MCF 10A (cell line): ENCODE measurements at regions not wholly inside any gene's neighbourhood (a gene's known extent, or its start where the extent isn't known, plus 50 kb on each side); places are given as distances from the start of the nearest gene placed in this dataset.

Experiments used
- BruUV-seq: library from RNA; stranded (reverse); fragments of 400-500 nt; replicated peaks from 2 replicates; lab custom pipeline; 2021; lab: Mats Ljungman, UMichigan
- CTCF ChIA-PET: fragments of 300-600 bp; sonication (Branson Sonifier 250); formaldehyde crosslinking; extraction: SDS; loops from one replicate; lab custom pipeline; 2021; ENCODE audit warnings: antibody characterized with exemption, inconsistent platforms; lab: Yijun Ruan, JAX
- POLR2A ChIA-PET: fragments of 300-600, 350-650 bp; sonication (Branson Sonifier 250); formaldehyde crosslinking; extraction: SDS; loops from one replicate; lab custom pipeline; 2020; ENCODE audit warnings: antibody characterized with exemption, inconsistent platforms; lab: Yijun Ruan, JAX
- DNase-seq: peaks from one replicate; pipeline ENCODE4 v3.0.0-alpha.2; 2018; ENCODE audit not compliant: unreplicated experiment
- H3K27ac Mint-ChIP-seq: one replicate; pipeline ENCODE4 v1.8.0; 2022; ENCODE audit warnings: mild to moderate bottlenecking, low read depth, mixed read lengths; ENCODE audit not compliant: unreplicated experiment
- H3K27me3 Mint-ChIP-seq: one replicate; pipeline ENCODE4 v1.8.0; 2022; ENCODE audit warnings: mixed read lengths; ENCODE audit not compliant: insufficient read depth, unreplicated experiment
- H3K36me3 Mint-ChIP-seq: one replicate; pipeline ENCODE4 v1.8.0; 2022; ENCODE audit warnings: mild to moderate bottlenecking, moderate library complexity, mixed read lengths; ENCODE audit not compliant: insufficient read depth, unreplicated experiment
- H3K4me1 Mint-ChIP-seq: one replicate; pipeline ENCODE4 v1.8.0; 2022; ENCODE audit warnings: mixed read lengths; ENCODE audit not compliant: insufficient read depth, unreplicated experiment
- H3K4me3 Mint-ChIP-seq: one replicate; pipeline ENCODE4 v1.8.0; 2022; ENCODE audit warnings: mild to moderate bottlenecking, moderate library complexity, mixed read lengths; ENCODE audit not compliant: unreplicated experiment
- H3K9me3 Mint-ChIP-seq: one replicate; pipeline ENCODE4 v1.8.0; 2022; ENCODE audit warnings: mixed read lengths; ENCODE audit not compliant: unreplicated experiment
- CTCF ChIP-seq: fragments of 200-600 bp; IDR thresholded peaks from one replicate; pipeline ENCODE4 v1.8.0; 2022; ENCODE audit warnings: antibody characterized with exemption, mild to moderate bottlenecking; ENCODE audit not compliant: unreplicated experiment
- intact Hi-C: fragments of 100-400 bp; cut with micrococcal nuclease; formaldehyde crosslinking; loops from 2 replicates; pipeline ENCODE4 v1.14.1; 2022

GRCh38 chr6:53982366-53983050 is 128.7 kb upstream of the MLIP start:
- no peak overlapping the region for H3K4me3 Mint-ChIP-seq
- ChIA-PET CTCF (interaction anchor here (0.7 to 1.3 kb wide), 5 partner anchors 264 to 735 kb away, joined by 3 to 6 read pairs (median 4); no protein-coding TSS in a partner anchor), POLR2A (interaction anchor here (1.0 to 1.1 kb wide), 2 partner anchors 143 to 871 kb away, joined by 3 to 4 read pairs; no protein-coding TSS in a partner anchor)
- peak; percentile 65 for DNase-seq
- no peaks in the 10 kb centered on the region for H3K36me3 Mint-ChIP-seq
- H3K27ac Mint-ChIP-seq, result no peak overlapping the region
- H3K9me3 Mint-ChIP-seq, result no peaks in the 10 kb centered on the region
- no TSS peak for BruUV-seq
- intact Hi-C loops, result loop anchor here (5.0 to 10.0 kb wide), 4 partner anchors 532 to 1462 kb away; no protein-coding TSS in a partner anchor
- TF ChIP-seq CTCF, result no peak
- no peaks in the 10 kb centered on the region for H3K27me3 Mint-ChIP-seq
- H3K4me1 Mint-ChIP-seq, result peaks cover 34% of the 10 kb centered on the region

- no peak for TF ChIP-seq CTCF
- no peaks in the 10 kb centered on the region for H3K9me3 Mint-ChIP-seq
- no TSS peak for BruUV-seq
- CTCF ChIA-PET, result interaction anchor here (1.3 to 3.6 kb wide), 3 partner anchors 284 to 734 kb away, joined by 3 to 18 read pairs (median 6); no protein-coding TSS in a partner anchor
- H3K27ac Mint-ChIP-seq, result peak overlapping the region; percentile 6
- no peak for DNase-seq
- H3K4me1 Mint-ChIP-seq, result peaks cover 34% of the 10 kb centered on the region
- intact Hi-C loops, result loop anchor here (5.0 to 10.0 kb wide), 4 partner anchors 532 to 1462 kb away; no protein-coding TSS in a partner anchor
- no peak overlapping the region for H3K4me3 Mint-ChIP-seq
- POLR2A ChIA-PET, result interaction anchor here (0.6 to 1.1 kb wide), 4 partner anchors 144 to 1882 kb away, joined by 3 to 5 read pairs (median 4); no protein-coding TSS in a partner anchor
- H3K36me3 Mint-ChIP-seq, result no peaks in the 10 kb centered on the region
- no peaks in the 10 kb centered on the region for H3K27me3 Mint-ChIP-seq
These were observed 127.9 kb upstream of the MLIP start for GRCh38 chr6:53983301-53983700.

- H3K4me3 Mint-ChIP-seq, result no peak overlapping the region
- no peaks in the 10 kb centered on the region for H3K9me3 Mint-ChIP-seq
- H3K4me1 Mint-ChIP-seq, result peaks cover 34% of the 10 kb centered on the region
- DNase-seq, result peak; percentile 96
- intact Hi-C loops, result loop anchor here (5.0 to 10.0 kb wide), 4 partner anchors 531 to 1461 kb away; no protein-coding TSS in a partner anchor
- ChIA-PET POLR2A (interaction anchor here (0.7 kb wide), 1 partner anchor 10 kb away, joined by 3 read pairs; no protein-coding TSS in a partner anchor), CTCF (interaction anchor here (0.6 to 3.7 kb wide), 6 partner anchors 261 to 1266 kb away, joined by 3 to 60 read pairs (median 4); no protein-coding TSS in a partner anchor)
- no peak for TF ChIP-seq CTCF
- no peaks in the 10 kb centered on the region for H3K27me3 Mint-ChIP-seq
- no TSS peak for BruUV-seq
- H3K36me3 Mint-ChIP-seq, result no peaks in the 10 kb centered on the region
- H3K27ac Mint-ChIP-seq, result no peak overlapping the region
These were observed 127.1 kb upstream of the MLIP start for GRCh38 chr6:53984163-53984562.

- CTCF ChIA-PET, result interaction anchor here (0.6 to 3.7 kb wide), 8 partner anchors 24 to 1265 kb away, joined by 3 to 60 read pairs (median 4); no protein-coding TSS in a partner anchor
- BruUV-seq, result no TSS peak
- Mint-ChIP-seq H3K4me1 (peaks cover 34% of the 10 kb centered on the region), H3K27ac (no peak overlapping the region), H3K27me3 (no peaks in the 10 kb centered on the region), H3K36me3 (no peaks in the 10 kb centered on the region), H3K9me3 (no peaks in the 10 kb centered on the region), H3K4me3 (no peak overlapping the region)
- intact Hi-C loops, result loop anchor here (5.0 to 10.0 kb wide), 4 partner anchors 530 to 1460 kb away; no protein-coding TSS in a partner anchor
- no peak for TF ChIP-seq CTCF
- POLR2A ChIA-PET, result interaction anchor here (0.7 kb wide), 1 partner anchor 10 kb away, joined by 3 read pairs; no protein-coding TSS in a partner anchor
- no peak for DNase-seq
These were observed 126.7 kb upstream of the MLIP start for GRCh38 chr6:53984581-53984980.
